PC-3 (cell line): ENCODE measurements at regions not wholly inside any gene's neighbourhood (a gene's known extent, or its start where the extent isn't known, plus 50 kb on each side); places are given as distances from the start of the nearest gene placed in this dataset.

ENCODE experiments used
- ATAC-seq: fragments of 200-7000 bp; cut with Tn5 transposase; 2 replicates; pipeline ENCODE4 v1.9.1; 2020; ENCODE audit warnings: mild to moderate bottlenecking, moderate library complexity
- BruUV-seq: library from RNA; stranded (reverse); fragments of 400-500 nt; replicated peaks from 2 replicates; lab custom pipeline; 2021; lab: Mats Ljungman, UMichigan
- CTCF ChIA-PET: fragments of 300-600 bp; sonication (Branson Sonifier 250); formaldehyde crosslinking; loops from one replicate; lab custom pipeline; 2022; ENCODE audit warnings: antibody characterized with exemption; lab: Charles Lee
- POLR2A ChIA-PET: fragments of 300-600 bp; sonication (Branson Sonifier 250); formaldehyde crosslinking; loops from one replicate; lab custom pipeline; 2022; ENCODE audit warnings: antibody characterized with exemption; ENCODE audit not compliant: unreplicated experiment; lab: Charles Lee
- DNase-seq: peaks from one replicate; pipeline ENCODE4 v3.0.0-alpha.2; 2015
- H2AFZ ChIP-seq: fragments of 300-600 bp; sonication (generic); 2 replicates; pipeline ENCODE4 v1.6.0; 2016; ENCODE audit warnings: antibody characterized with exemption, low read length
- H3F3A ChIP-seq: fragments of 300-600 bp; sonication (generic); one replicate; pipeline ENCODE4 v1.6.0; 2017; ENCODE audit warnings: antibody characterized with exemption, low read length, control low read depth, mild to moderate bottlenecking; ENCODE audit not compliant: unreplicated experiment
- H3K27ac ChIP-seq: fragments of 300-600 bp; sonication (generic); 2 replicates; pipeline ENCODE4 v1.5.1; 2016; ENCODE audit warnings: mild to moderate bottlenecking, low read length
- H3K27me3 ChIP-seq: fragments of 300-600 bp; sonication (generic); 2 replicates; pipeline ENCODE4 v1.6.1; 2016; ENCODE audit warnings: low read length, mixed read lengths
- H3K36me3 ChIP-seq: fragments of 300-600 bp; sonication (generic); 2 replicates; pipeline ENCODE4 v1.6.1; 2016; ENCODE audit warnings: low read depth, mixed run types, low read length, mixed read lengths
- H3K4me1 ChIP-seq: fragments of 300-600 bp; sonication (generic); 2 replicates; pipeline ENCODE4 v1.5.1; 2016; ENCODE audit warnings: low read length; ENCODE audit not compliant: insufficient read depth
- H3K4me2 ChIP-seq: fragments of 300-600 bp; sonication (generic); 2 replicates; pipeline ENCODE4 v1.6.0; 2016; ENCODE audit warnings: low read length
- H3K4me3 ChIP-seq: fragments of 300-600 bp; sonication (generic); 2 replicates; pipeline ENCODE4 v1.5.1; 2016; ENCODE audit warnings: mild to moderate bottlenecking, low read length, mixed read lengths
- H3K79me2 ChIP-seq: fragments of 300-600 bp; sonication (generic); 2 replicates; pipeline ENCODE4 v1.6.1; 2017; ENCODE audit warnings: low read length, mixed read lengths
- H3K9ac ChIP-seq: fragments of 300-600 bp; sonication (generic); 2 replicates; pipeline ENCODE4 v1.6.0; 2016; ENCODE audit warnings: mild to moderate bottlenecking, low read length
- H3K9me2 ChIP-seq: fragments of 300-600 bp; sonication (generic); replicated peaks from 2 replicates; pipeline ENCODE4 v1.6.1; 2016; ENCODE audit warnings: mixed run types, low read length, mixed read lengths
- H3K9me3 ChIP-seq: fragments of 300-600 bp; sonication (generic); 2 replicates; pipeline ENCODE4 v1.6.1; 2016; ENCODE audit warnings: low read length, mixed read lengths
- H4K20me1 ChIP-seq: fragments of 300-600 bp; sonication (generic); 2 replicates; pipeline ENCODE4 v1.6.1; 2016; ENCODE audit warnings: low read length, mixed read lengths
- EZH2 ChIP-seq: fragments of 300-600 bp; sonication (generic); IDR thresholded peaks from one replicate; pipeline ENCODE4 v1.6.1; 2017; ENCODE audit warnings: antibody characterized with exemption, mild to moderate bottlenecking, low read length; ENCODE audit not compliant: unreplicated experiment
- EZH2phosphoT487 ChIP-seq: fragments of 300-600 bp; sonication (generic); IDR thresholded peaks from 2 replicates; pipeline ENCODE4 v1.6.1; 2018; ENCODE audit warnings: mild to moderate bottlenecking, antibody characterized with exemption, low read length, borderline replicate concordance
- intact Hi-C: fragments of 100-400 bp; cut with micrococcal nuclease; formaldehyde crosslinking; loops from 2 replicates; pipeline ENCODE4 v1.9.0; 2023
- TF ChIP-seq, protein P1 (sequence below): fragments of 300-600 bp; sonication (generic); conservative IDR thresholded peaks from 2 replicates; pipeline ENCODE4 v1.5.1; 2017; ENCODE audit warnings: antibody characterized with exemption, low read depth, mild to moderate bottlenecking, low read length

GRCh38 chr2:203656522-203657287 lies 49.7 kb upstream of the CD28 start:
- no peak overlapping the region for H2AFZ ChIP-seq
- H3K4me2 ChIP-seq, result no peak overlapping the region
- no peak overlapping the region for H3K27ac ChIP-seq

More at GRCh38 chr2:203656522-203657287, 49.7 kb upstream of the CD28 start:
- H3K9me2 ChIP-seq, result no peaks in the 10 kb centered on the region
- H3K4me1 ChIP-seq, result no peaks in the 10 kb centered on the region
- intact Hi-C loops, result loop anchor here (1.0 kb wide), 1 partner anchor 43 kb away; no protein-coding TSS in a partner anchor
- ATAC-seq (no peak), DNase-seq (no peak)
- H3K9ac ChIP-seq, result no peak overlapping the region
- BruUV-seq, result no TSS peak
- H3F3A ChIP-seq, result no peaks in the 10 kb centered on the region
- H3K36me3 ChIP-seq, result no peaks in the 10 kb centered on the region
- POLR2A ChIA-PET, result no interaction called here
- no peak overlapping the region for H3K4me3 ChIP-seq
- H3K79me2 ChIP-seq, result no peaks in the 10 kb centered on the region
- H3K9me3 ChIP-seq, result no peaks in the 10 kb centered on the region
- TF ChIP-seq EZH2 (no peak), EZH2phosphoT487 (no peak)
- TF ChIP-seq, protein P1, sequence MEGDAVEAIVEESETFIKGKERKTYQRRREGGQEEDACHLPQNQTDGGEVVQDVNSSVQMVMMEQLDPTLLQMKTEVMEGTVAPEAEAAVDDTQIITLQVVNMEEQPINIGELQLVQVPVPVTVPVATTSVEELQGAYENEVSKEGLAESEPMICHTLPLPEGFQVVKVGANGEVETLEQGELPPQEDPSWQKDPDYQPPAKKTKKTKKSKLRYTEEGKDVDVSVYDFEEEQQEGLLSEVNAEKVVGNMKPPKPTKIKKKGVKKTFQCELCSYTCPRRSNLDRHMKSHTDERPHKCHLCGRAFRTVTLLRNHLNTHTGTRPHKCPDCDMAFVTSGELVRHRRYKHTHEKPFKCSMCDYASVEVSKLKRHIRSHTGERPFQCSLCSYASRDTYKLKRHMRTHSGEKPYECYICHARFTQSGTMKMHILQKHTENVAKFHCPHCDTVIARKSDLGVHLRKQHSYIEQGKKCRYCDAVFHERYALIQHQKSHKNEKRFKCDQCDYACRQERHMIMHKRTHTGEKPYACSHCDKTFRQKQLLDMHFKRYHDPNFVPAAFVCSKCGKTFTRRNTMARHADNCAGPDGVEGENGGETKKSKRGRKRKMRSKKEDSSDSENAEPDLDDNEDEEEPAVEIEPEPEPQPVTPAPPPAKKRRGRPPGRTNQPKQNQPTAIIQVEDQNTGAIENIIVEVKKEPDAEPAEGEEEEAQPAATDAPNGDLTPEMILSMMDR, result no peak
- CTCF ChIA-PET, result no interaction called here
- H3K27me3 ChIP-seq, result no peaks in the 10 kb centered on the region
- no peaks in the 10 kb centered on the region for H4K20me1 ChIP-seq
